B cell (primary cell): ENCODE measurements at regions not wholly inside any gene's neighbourhood (a gene's known extent, or its start where the extent isn't known, plus 50 kb on each side); places are given as distances from the start of the nearest gene placed in this dataset.

Experiments used
- ATAC-seq: fragments of 200-7000 bp; cut with Tn5 transposase; one replicate; pipeline ENCODE4 v1.10.0; 2021; ENCODE audit warnings: low read depth, mild to moderate bottlenecking, moderate number of reproducible peaks, moderate library complexity
- CTCF ChIA-PET: fragments of 350-600 bp; sonication (Branson Sonifier 250); formaldehyde crosslinking; loops from one replicate; lab custom pipeline; 2021; ENCODE audit warnings: antibody characterized with exemption, inconsistent platforms; lab: Charles Lee
- POLR2A ChIA-PET: fragments of 350-600 bp; sonication (Branson Sonifier 250); formaldehyde crosslinking; loops from one replicate; lab custom pipeline; 2021; ENCODE audit warnings: antibody characterized with exemption; lab: Charles Lee
- DNase-seq: peaks from one replicate; pipeline ENCODE4 v3.0.0; 2013
- H2AFZ ChIP-seq: 2 replicates; pipeline ENCODE4 v1.6.1; 2012; ENCODE audit warnings: mild to moderate bottlenecking, low read depth, low read length; ENCODE audit not compliant: insufficient read depth, poor library complexity, severe bottlenecking
- H3K27ac ChIP-seq, 2 donors: 1 replicate in 1 of 2; 2 replicates in 1 of 2; pipeline ENCODE4 v1.5.1; 2012 to 2013; ENCODE audit warnings: low read length in 2 of 2, mild to moderate bottlenecking in 2 of 2, moderate library complexity in 1 of 2
- H3K27me3 ChIP-seq, 4 experiments: fragments of 200-600 bp in 1 of 4; sonication (generic) in 1 of 4; replicated peaks in 1 of 4; 1 replicate in 2 of 4; 2 replicates in 2 of 4; pipeline versions ENCODE4 v1.6.1 to v1.7.0; 2013 to 2016; ENCODE audit warnings: low read length in 3 of 4, mild to moderate bottlenecking in 2 of 4, mixed read lengths in 1 of 4, moderate library complexity in 1 of 4; ENCODE audit not compliant: insufficient read depth in 4 of 4, control insufficient read depth in 3 of 4; ENCODE audit errors: control extremely low read depth in 1 of 4
- H3K36me3 ChIP-seq, 2 experiments: replicated peaks in 1 of 2; 1 replicate in 1 of 2; 2 replicates in 1 of 2; pipeline versions ENCODE4 v1.6.1 to v1.7.1; 2013; ENCODE audit warnings: low read length in 1 of 2; ENCODE audit not compliant: insufficient read depth in 2 of 2, control insufficient read depth in 1 of 2; ENCODE audit errors: control extremely low read depth in 1 of 2, extremely low read depth in 1 of 2
- H3K4me1 ChIP-seq, 2 donors: fragments of 200-600 bp in 1 of 2; sonication (generic) in 1 of 2; 1 replicate in 1 of 2; 2 replicates in 1 of 2; pipeline versions ENCODE4 v1.5.1 to v1.6.1; 2013 to 2017; ENCODE audit warnings: low read length in 2 of 2; ENCODE audit not compliant: control insufficient read depth in 2 of 2, insufficient read depth in 2 of 2
- H3K4me2 ChIP-seq: replicated peaks from 2 replicates; pipeline ENCODE3; 2012; ENCODE audit warnings: mild to moderate bottlenecking, low read depth, low read length; ENCODE audit not compliant: poor library complexity, severe bottlenecking
- H3K4me3 ChIP-seq, 5 experiments: fragments of 200-600 bp in 1 of 5; sonication (generic) in 1 of 5; 1 replicate in 3 of 5; 2 replicates in 2 of 5; pipeline versions ENCODE4 v1.5.1 to v1.7.0; 2011 to 2016; ENCODE audit warnings: low read length in 4 of 5, mild to moderate bottlenecking in 4 of 5, low read depth in 2 of 5, control low read depth in 1 of 5, moderate library complexity in 1 of 5; ENCODE audit not compliant: insufficient read depth in 1 of 5; ENCODE audit errors: control extremely low read depth in 1 of 5, extremely low read depth in 1 of 5
- H3K79me2 ChIP-seq: fragments of 200-600 bp; sonication (generic); one replicate; pipeline ENCODE4 v1.6.0; 2016; ENCODE audit warnings: low read length; ENCODE audit not compliant: control insufficient read depth, insufficient read depth
- H3K9ac ChIP-seq: fragments of 200-600 bp; sonication (generic); 2 replicates; pipeline ENCODE4 v1.6.1; 2017; ENCODE audit warnings: mild to moderate bottlenecking, low read length, moderate library complexity
- H3K9me3 ChIP-seq, 3 donors: one replicate each; pipeline versions ENCODE4 v1.6.1 to v1.7.1; 2013; ENCODE audit warnings: low read length in 2 of 3; ENCODE audit not compliant: control insufficient read depth in 2 of 3, insufficient read depth in 1 of 3; ENCODE audit errors: control extremely low read depth in 1 of 3
- H4K20me1 ChIP-seq: 2 replicates; pipeline ENCODE4 v1.6.0; 2012; ENCODE audit warnings: mild to moderate bottlenecking, low read length; ENCODE audit not compliant: insufficient read depth, control insufficient read depth, poor library complexity, severe bottlenecking
- H3K27ac Mint-ChIP-seq: one replicate; pipeline ENCODE4 v1.8.0; 2021; ENCODE audit warnings: mixed read lengths
- H3K27me3 Mint-ChIP-seq: one replicate; pipeline ENCODE4 v1.8.0; 2021; ENCODE audit warnings: mixed read lengths
- H3K4me1 Mint-ChIP-seq: one replicate; pipeline ENCODE4 v1.8.0; 2021; ENCODE audit warnings: mixed read lengths
- H3K4me3 Mint-ChIP-seq: one replicate; pipeline ENCODE4 v1.8.0; 2021; ENCODE audit warnings: mixed read lengths
- H3K9me3 Mint-ChIP-seq: one replicate; pipeline ENCODE4 v1.8.0; 2022; ENCODE audit warnings: mixed read lengths; ENCODE audit not compliant: insufficient read depth
- CTCF ChIP-seq: fragments of 200-600 bp; IDR thresholded peaks from one replicate; pipeline ENCODE4 v1.8.0; 2022; ENCODE audit warnings: antibody characterized with exemption, mild to moderate bottlenecking
- EZH2 ChIP-seq: IDR thresholded peaks from 2 replicates; pipeline ENCODE4 v1.6.1; 2012; ENCODE audit warnings: borderline replicate concordance, low read depth, mild to moderate bottlenecking, moderate library complexity, low read length; ENCODE audit not compliant: insufficient read depth, poor library complexity, severe bottlenecking
- WGBS: methylation state at CpG from one replicate; pipeline ENCODE4 v1.1.5; 2013; ENCODE audit warnings: missing lambda C conversion rate; ENCODE audit not compliant: insufficient coverage; 5-methylcytosine and 5-hydroxymethylcytosine counted together
- intact Hi-C: fragments of 100-400 bp; cut with micrococcal nuclease; formaldehyde crosslinking; loops from one replicate; pipeline ENCODE4 v1.10.0; 2022

DNA sequence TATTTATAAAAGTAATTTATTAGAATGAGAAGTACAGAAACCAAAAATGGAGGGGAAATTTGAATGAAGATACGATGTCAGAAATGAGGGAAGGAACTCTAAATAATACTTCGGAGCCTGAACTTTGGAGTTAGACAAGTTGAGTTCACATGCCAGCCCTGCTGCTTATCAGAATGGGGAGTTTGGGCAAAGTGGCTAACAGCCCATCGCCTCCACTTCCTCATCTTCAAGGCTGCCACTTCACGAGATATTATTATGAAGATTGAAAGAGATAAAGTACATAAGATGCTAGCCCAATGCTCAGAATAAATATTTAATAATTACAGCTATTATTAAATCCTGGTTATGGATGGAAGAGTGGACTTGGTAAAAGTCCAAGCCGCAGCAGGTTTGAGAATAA lies 56.2 kb upstream of the ABCA1 start:
- peaks cover 7% of the 10 kb centered on the region for H3K27me3 Mint-ChIP-seq
- Histone ChIP-seq H3K9ac (no peak overlapping the region), H3K4me1 (no peaks in the 10 kb centered on the region), H3K36me3 (no peaks in the 10 kb centered on the region), H3K9me3 (peaks cover 0 to 2% (median 0%) of the 10 kb centered on the region in 3 donors), H4K20me1 (no peaks in the 10 kb centered on the region), H2AFZ (no peak overlapping the region), H3K27ac (no peak overlapping the region), H3K79me2 (no peaks in the 10 kb centered on the region), H3K4me3 (no peak overlapping the region), H3K4me2 (no peak overlapping the region), H3K27me3 (peaks cover 0 to 5% (median 2%) of the 10 kb centered on the region in 4 experiments)
- peaks cover 3% of the 10 kb centered on the region for H3K4me1 Mint-ChIP-seq
- no peaks in the 10 kb centered on the region for H3K9me3 Mint-ChIP-seq
- H3K27ac Mint-ChIP-seq: no peak overlapping the region
- no peak overlapping the region for H3K4me3 Mint-ChIP-seq
- ChIA-PET CTCF (no interaction called here), POLR2A (no interaction called here)
- no peak for ATAC-seq
- TF ChIP-seq EZH2 (no peak), CTCF (no peak)
- intact Hi-C loops: no loop called here
- WGBS: 33% methylated on average over 1 of the region's 5 CpGs
- DNase-seq: no peak

- Mint-ChIP-seq H3K27ac (no peak overlapping the region), H3K4me3 (no peak overlapping the region)
- CTCF ChIA-PET: no interaction called here
Measured at GRCh38 chr9:104984542-104984941, 56.6 kb upstream of the ABCA1 start.

More at GRCh38 chr9:104984542-104984941, 56.6 kb upstream of the ABCA1 start:
- no peak for ATAC-seq
- Histone ChIP-seq H3K27me3 (peaks cover 0 to 6% (median 2%) of the 10 kb centered on the region in 4 experiments), H3K79me2 (no peaks in the 10 kb centered on the region), H3K36me3 (no peaks in the 10 kb centered on the region), H3K4me2 (no peak overlapping the region), H3K9me3 (peaks cover 0 to 2% (median 0%) of the 10 kb centered on the region in 3 donors), H3K4me1 (no peaks in the 10 kb centered on the region), H3K9ac (no peak overlapping the region), H3K27ac (no peak overlapping the region), H2AFZ (no peak overlapping the region), H4K20me1 (no peaks in the 10 kb centered on the region), H3K4me3 (no peak overlapping the region)
- intact Hi-C loops: no loop called here
- H3K27me3 Mint-ChIP-seq: peaks cover 9% of the 10 kb centered on the region
- peaks cover 3% of the 10 kb centered on the region for H3K4me1 Mint-ChIP-seq
- WGBS: no CpG with 5 or more reads among the region's 2 CpGs
- H3K9me3 Mint-ChIP-seq: no peaks in the 10 kb centered on the region
- TF ChIP-seq CTCF (no peak), EZH2 (no peak)
- POLR2A ChIA-PET: no interaction called here
- no peak for DNase-seq
